Osteocyte (in vitro differentiated cells): ENCODE measurements at regions not wholly inside any gene's neighbourhood (a gene's known extent, or its start where the extent isn't known, plus 50 kb on each side); places are given as distances from the start of the nearest gene placed in this dataset.

Source experiments
- DNase-seq: peaks from one replicate; pipeline ENCODE4 v3.0.0; 2021; ENCODE audit warnings: mixed read lengths; ENCODE audit not compliant: unreplicated experiment; ENCODE audit errors: extremely low spot score
- H3K27ac Mint-ChIP-seq: one replicate; pipeline ENCODE4 v1.8.0; 2021; ENCODE audit warnings: mild to moderate bottlenecking, mixed read lengths; ENCODE audit not compliant: unreplicated experiment
- H3K27me3 Mint-ChIP-seq: one replicate; pipeline ENCODE4 v1.8.0; 2021; ENCODE audit warnings: mixed read lengths; ENCODE audit not compliant: unreplicated experiment
- H3K36me3 Mint-ChIP-seq: one replicate; pipeline ENCODE4 v1.8.0; 2021; ENCODE audit warnings: mixed read lengths; ENCODE audit not compliant: unreplicated experiment
- H3K4me1 Mint-ChIP-seq: one replicate; pipeline ENCODE4 v1.8.0; 2021; ENCODE audit warnings: mixed read lengths; ENCODE audit not compliant: unreplicated experiment
- H3K4me3 Mint-ChIP-seq: one replicate; pipeline ENCODE4 v1.8.0; 2021; ENCODE audit warnings: mild to moderate bottlenecking, moderate library complexity, mixed read lengths; ENCODE audit not compliant: unreplicated experiment
- H3K9me3 Mint-ChIP-seq: one replicate; pipeline ENCODE4 v1.8.0; 2021; ENCODE audit warnings: mixed read lengths; ENCODE audit not compliant: unreplicated experiment
- TF ChIP-seq, protein P1 (sequence below): fragments of 200-600 bp; sonication (generic); IDR thresholded peaks from 2 replicates; pipeline ENCODE4 v1.5.0; 2021; ENCODE audit warnings: antibody characterized with exemption, mild to moderate bottlenecking, moderate library complexity

DNA sequence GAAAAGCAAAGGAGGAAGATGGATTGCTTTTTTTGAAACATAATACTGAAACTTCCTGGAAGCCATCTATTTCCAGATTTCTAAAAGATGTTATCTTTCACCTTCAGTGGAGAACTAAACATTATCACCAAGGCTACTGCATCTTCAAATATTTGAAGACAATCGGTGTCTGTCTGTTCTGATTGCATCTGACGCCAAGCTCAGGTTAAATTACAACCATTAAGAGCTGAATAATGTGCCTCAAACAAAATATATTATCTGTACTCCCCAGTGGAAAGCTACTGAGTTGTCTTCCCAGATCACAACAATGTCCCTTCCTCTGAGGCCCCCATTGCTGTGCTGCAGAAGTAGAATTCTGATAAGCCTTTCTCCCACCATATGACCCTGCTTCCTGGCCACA is 342.3 kb downstream of the PLK2 start:
- Mint-ChIP-seq H3K4me1 (no peaks in the 10 kb centered on the region), H3K9me3 (no peaks in the 10 kb centered on the region)

DNA sequence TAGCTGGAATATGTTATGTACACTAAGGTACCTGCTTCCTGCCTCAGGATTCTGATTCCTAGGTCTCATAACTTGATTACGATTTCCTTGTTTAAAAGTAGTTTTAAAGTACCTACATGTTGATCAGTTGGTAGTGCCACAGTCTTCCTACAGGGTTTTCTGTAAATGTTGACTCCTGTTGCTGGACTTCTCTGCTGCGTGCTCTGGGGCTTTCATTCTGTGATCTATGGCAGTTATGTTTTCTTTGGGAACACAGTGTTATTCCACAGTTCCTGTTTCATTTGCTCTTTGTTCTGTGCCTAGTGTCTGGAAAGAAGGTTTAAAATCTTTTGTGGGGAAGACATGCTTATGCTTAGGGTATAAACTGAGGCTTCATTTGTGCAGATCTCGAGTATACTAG is 343.5 kb downstream of the PLK2 start:
- Mint-ChIP-seq H3K36me3 (no peaks in the 10 kb centered on the region), H3K9me3 (no peaks in the 10 kb centered on the region), H3K27ac (no peak overlapping the region), H3K27me3 (no peaks in the 10 kb centered on the region), H3K4me1 (no peaks in the 10 kb centered on the region), H3K4me3 (no peak overlapping the region)
- DNase-seq = no peak
- TF ChIP-seq, protein P1, sequence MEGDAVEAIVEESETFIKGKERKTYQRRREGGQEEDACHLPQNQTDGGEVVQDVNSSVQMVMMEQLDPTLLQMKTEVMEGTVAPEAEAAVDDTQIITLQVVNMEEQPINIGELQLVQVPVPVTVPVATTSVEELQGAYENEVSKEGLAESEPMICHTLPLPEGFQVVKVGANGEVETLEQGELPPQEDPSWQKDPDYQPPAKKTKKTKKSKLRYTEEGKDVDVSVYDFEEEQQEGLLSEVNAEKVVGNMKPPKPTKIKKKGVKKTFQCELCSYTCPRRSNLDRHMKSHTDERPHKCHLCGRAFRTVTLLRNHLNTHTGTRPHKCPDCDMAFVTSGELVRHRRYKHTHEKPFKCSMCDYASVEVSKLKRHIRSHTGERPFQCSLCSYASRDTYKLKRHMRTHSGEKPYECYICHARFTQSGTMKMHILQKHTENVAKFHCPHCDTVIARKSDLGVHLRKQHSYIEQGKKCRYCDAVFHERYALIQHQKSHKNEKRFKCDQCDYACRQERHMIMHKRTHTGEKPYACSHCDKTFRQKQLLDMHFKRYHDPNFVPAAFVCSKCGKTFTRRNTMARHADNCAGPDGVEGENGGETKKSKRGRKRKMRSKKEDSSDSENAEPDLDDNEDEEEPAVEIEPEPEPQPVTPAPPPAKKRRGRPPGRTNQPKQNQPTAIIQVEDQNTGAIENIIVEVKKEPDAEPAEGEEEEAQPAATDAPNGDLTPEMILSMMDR = no peak

More for the DNA sequence above, 342.3 kb downstream of the PLK2 start:
- TF ChIP-seq, protein P1 = no peak
- H3K27ac Mint-ChIP-seq = no peak overlapping the region
- H3K4me3 Mint-ChIP-seq = no peak overlapping the region
- H3K27me3 Mint-ChIP-seq = no peaks in the 10 kb centered on the region
- no peaks in the 10 kb centered on the region for H3K36me3 Mint-ChIP-seq
- DNase-seq = no peak

DNA sequence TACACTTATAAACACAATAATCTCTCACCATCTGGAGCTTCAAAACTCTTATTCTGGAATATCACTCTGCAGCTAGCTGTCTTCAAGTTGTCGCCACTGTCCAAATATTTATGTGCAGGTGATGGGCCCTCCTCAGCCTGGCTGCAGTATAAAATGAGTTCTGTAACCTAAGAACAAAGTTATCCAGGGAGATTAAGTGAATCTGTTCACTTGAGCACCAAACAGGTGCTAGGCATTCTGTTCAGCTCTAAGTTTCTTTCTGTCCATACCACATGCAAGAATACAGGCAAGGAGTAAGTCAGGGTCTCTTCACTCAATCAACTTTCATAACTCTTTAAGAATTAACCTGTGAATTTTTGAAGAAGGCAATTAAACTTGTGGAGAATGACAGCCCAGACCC is 344.1 kb downstream of the PLK2 start:
- H3K27ac Mint-ChIP-seq = no peak overlapping the region
- no peak for DNase-seq
- no peaks in the 10 kb centered on the region for H3K9me3 Mint-ChIP-seq
- H3K4me1 Mint-ChIP-seq = no peaks in the 10 kb centered on the region
- H3K27me3 Mint-ChIP-seq = no peaks in the 10 kb centered on the region
- no peak overlapping the region for H3K4me3 Mint-ChIP-seq
- TF ChIP-seq, protein P1 = no peak
- no peaks in the 10 kb centered on the region for H3K36me3 Mint-ChIP-seq

DNA sequence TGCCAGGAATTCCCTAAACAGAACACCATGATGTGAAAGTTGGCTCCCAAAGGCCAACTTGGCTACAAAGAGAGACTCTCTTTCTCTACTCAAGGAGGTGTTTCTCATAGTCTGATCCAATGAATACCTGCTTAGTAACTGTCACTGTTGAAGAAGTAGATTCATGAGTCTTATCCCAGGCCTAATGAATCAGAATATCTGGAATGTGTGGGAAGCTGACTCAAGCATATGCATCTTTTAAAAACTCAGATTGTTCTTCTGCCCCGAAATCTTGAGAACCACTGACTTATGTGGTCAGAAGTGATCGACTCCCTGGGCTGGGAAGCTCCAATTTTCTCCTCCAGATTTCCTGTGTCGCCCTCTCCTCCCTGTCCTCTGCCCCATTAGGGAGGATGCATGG is 345.6 kb downstream of the PLK2 start:
- H3K9me3 Mint-ChIP-seq = no peaks in the 10 kb centered on the region
- no peak overlapping the region for H3K27ac Mint-ChIP-seq
- H3K4me1 Mint-ChIP-seq = no peaks in the 10 kb centered on the region
- no peaks in the 10 kb centered on the region for H3K27me3 Mint-ChIP-seq
- no peak for DNase-seq
- no peaks in the 10 kb centered on the region for H3K36me3 Mint-ChIP-seq
- TF ChIP-seq, protein P1 = no peak
- H3K4me3 Mint-ChIP-seq = no peak overlapping the region

DNA sequence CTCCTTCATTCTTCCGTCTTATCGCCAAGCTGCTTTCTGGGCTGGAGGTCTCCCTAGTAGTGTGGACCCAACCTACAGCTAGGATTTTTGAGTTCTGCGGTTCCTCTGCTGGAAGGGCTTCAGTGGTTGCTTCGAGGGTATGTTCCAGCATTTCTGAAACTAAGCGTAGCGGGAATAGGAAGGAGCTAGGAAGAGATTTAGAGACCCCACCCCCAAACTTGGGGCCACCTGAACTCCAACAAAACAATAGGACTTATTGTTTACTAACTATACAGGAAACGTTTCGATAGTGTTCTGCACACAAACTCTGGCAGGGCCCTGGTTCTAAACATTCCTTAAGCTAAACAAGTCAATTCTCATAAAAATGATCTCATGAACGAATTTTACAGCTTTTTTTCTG is 346.7 kb downstream of the PLK2 start:
- no peaks in the 10 kb centered on the region for H3K4me1 Mint-ChIP-seq
- no peak overlapping the region for H3K4me3 Mint-ChIP-seq
- no peaks in the 10 kb centered on the region for H3K36me3 Mint-ChIP-seq
- DNase-seq = no peak
- no peaks in the 10 kb centered on the region for H3K9me3 Mint-ChIP-seq
- no peaks in the 10 kb centered on the region for H3K27me3 Mint-ChIP-seq
- H3K27ac Mint-ChIP-seq = no peak overlapping the region
- TF ChIP-seq, protein P1 = no peak
